Loucy (cell line): ENCODE measurements at regions not wholly inside any gene's neighbourhood (a gene's known extent, or its start where the extent isn't known, plus 50 kb on each side); places are given as distances from the start of the nearest gene placed in this dataset.

Source experiments
- EZH2phosphoT487 ChIP-seq: fragments of 200-600 bp; IDR thresholded peaks from 2 replicates; pipeline ENCODE4 v1.6.1; 2018; ENCODE audit warnings: antibody characterized with exemption, mild to moderate bottlenecking, moderate library complexity, borderline replicate concordance
- TF ChIP-seq, protein P1 (sequence below): fragments of 200-600 bp; sonication (generic); conservative IDR thresholded peaks from 2 replicates; pipeline ENCODE4 v1.5.1; 2014; ENCODE audit warnings: mild to moderate bottlenecking, antibody characterized with exemption, low read length

DNA sequence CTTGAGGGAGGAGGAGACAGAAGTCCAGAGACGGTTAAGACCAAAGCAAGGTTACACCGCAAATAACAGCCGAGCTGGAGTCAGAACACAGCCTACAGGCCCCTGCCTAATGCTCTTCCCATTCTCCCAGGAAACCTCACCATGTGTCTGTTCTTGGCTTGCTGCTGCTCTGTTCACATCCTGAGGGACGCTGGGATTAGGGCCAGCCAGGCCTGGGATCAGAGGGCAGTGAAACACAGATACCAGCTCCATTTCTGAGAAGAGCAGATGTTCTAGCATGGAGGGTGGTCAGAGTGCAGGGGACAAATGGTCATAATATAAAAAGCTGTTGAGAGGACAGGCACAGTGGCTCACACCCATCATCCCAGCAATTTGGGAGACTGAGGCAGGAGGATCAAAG lies 124.8 kb upstream of the LARP1 start:
- TF ChIP-seq, protein P1, sequence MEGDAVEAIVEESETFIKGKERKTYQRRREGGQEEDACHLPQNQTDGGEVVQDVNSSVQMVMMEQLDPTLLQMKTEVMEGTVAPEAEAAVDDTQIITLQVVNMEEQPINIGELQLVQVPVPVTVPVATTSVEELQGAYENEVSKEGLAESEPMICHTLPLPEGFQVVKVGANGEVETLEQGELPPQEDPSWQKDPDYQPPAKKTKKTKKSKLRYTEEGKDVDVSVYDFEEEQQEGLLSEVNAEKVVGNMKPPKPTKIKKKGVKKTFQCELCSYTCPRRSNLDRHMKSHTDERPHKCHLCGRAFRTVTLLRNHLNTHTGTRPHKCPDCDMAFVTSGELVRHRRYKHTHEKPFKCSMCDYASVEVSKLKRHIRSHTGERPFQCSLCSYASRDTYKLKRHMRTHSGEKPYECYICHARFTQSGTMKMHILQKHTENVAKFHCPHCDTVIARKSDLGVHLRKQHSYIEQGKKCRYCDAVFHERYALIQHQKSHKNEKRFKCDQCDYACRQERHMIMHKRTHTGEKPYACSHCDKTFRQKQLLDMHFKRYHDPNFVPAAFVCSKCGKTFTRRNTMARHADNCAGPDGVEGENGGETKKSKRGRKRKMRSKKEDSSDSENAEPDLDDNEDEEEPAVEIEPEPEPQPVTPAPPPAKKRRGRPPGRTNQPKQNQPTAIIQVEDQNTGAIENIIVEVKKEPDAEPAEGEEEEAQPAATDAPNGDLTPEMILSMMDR, result no peak
- TF ChIP-seq EZH2phosphoT487, result no peak
